ENCODE measurements at regions not wholly inside any gene's neighbourhood (a gene's known extent, or its start where the extent isn't known, plus 50 kb on each side); places are given as distances from the start of the nearest gene placed in this dataset.

- intact Hi-C loops (cut with DNase I) = no loop called here
- DNase-seq = no peak
These were observed 50.2 kb upstream of the SDK2 start for GRCh38 chr17:73694491-73694890.

DNA sequence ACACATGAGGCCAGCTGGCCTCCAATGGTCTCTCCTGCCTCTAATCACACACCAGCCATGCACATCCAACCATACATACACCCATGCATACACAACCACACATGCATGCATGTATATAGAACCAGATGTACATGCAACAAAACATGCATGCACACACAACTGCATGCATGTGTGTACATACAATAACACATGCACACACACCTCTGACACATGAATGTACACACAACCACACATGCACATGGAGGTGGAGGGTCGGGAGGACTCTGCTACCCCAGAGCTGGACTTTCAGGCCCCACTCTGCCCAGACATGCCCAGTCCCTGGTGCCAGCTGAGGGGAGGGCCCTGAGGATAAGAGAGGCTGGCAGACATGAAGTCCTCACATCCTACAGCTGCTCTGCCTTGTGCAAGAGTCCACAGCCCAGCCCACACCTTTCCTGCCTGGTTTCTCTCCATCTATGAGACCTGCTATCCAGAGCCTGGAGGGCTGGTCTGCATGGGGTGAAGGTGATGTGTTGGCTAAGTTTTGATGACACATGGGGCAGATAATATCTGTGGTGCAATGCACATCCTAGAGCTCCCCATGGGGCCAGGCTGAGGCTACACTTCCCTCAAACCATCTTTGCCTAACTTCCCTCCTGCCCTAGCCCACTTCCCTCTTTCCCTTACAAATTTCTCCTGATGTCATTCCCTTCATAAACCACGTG is 50.9 kb upstream of the SDK2 start:
- intact Hi-C loops (cut with DNase I) = no loop called here
- DNase-seq = no peak

DNA sequence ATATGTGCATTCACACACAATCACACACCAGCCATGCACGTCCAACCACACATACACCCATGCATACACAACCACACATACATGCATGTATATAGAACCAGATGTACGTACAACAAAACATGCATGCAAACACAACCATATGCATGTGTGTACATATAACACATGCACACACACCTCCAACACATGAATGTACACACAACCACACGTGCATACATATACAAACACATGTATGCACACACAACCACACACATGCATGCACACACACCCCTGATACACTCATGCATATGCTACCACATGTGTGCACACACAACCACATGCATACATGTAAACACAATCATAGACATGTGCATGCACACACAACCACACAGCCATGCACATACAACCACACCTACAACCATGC is 52.0 kb upstream of the SDK2 start:
- intact Hi-C loops (cut with DNase I) = no loop called here

DNA sequence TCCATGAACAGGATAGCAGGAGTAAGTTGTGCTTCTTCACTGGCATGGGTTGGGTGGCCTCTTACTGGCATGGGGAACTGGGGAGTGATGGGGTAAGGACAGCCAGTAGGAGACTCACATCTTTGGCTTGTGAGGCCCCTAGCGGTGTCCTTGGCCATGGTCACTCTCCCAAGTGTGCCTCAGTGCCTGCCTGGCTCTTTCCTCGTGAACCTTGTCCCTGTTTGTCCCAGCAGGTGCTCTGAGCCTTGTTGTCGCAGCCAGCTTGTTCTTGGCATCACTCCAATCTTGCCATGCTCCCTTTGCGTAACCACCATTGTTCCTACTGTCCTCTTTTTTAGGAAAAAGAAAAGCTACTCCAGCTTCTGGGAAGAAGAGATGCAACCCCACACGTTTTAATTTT is 53.6 kb upstream of the SDK2 start:
- intact Hi-C loops (cut with DNase I) = no loop called here
- peak in 3 of 42 donors; percentile 17 to 36 (median 20) for DNase-seq

More for the DNA sequence above, 52.0 kb upstream of the SDK2 start:
- no peak for DNase-seq

DNA sequence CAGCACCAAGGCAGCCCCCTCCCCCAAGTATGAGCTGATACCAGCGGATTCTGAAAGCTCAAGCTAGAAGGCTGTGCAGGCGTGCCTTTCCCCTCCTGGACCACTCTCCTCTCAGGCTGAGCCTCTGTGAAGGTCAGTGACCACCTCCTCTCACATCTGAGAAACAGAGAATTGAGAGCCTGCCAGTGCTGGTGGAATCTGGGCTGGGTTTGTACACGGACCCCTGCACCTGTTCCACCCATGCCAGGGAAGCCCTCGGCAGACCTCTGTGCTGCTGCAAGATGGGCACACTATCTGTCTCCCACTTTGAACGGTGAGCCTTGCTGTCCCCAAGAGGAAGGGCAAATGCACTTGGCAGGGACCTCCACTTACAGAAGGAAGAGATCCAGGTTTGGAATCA is 54.7 kb upstream of the SDK2 start:
- no peak for DNase-seq
- intact Hi-C loops (cut with DNase I) = no loop called here

GRCh38 chr17:73701701-73702100 is 57.5 kb upstream of the SDK2 start:
- intact Hi-C loops (cut with DNase I) = no loop called here
- DNase-seq = no peak

GRCh38 chr17:73703192-73703591 is 58.9 kb upstream of the SDK2 start:
- no peak for DNase-seq
- intact Hi-C loops (cut with DNase I) = no loop called here

- no peak for DNase-seq
- intact Hi-C loops (cut with DNase I) = no loop called here
These were observed 59.7 kb upstream of the SDK2 start for GRCh38 chr17:73703917-73704316.

GRCh38 chr17:73705594-73705993 is 61.3 kb upstream of the SDK2 start:
- peak in 22 of 42 donors; percentile 16 to 72 (median 46) for DNase-seq
- intact Hi-C loops (cut with DNase I) = loop anchor here (5.0 kb wide), 1 partner anchor 278 kb away; no protein-coding TSS in a partner anchor

DNA sequence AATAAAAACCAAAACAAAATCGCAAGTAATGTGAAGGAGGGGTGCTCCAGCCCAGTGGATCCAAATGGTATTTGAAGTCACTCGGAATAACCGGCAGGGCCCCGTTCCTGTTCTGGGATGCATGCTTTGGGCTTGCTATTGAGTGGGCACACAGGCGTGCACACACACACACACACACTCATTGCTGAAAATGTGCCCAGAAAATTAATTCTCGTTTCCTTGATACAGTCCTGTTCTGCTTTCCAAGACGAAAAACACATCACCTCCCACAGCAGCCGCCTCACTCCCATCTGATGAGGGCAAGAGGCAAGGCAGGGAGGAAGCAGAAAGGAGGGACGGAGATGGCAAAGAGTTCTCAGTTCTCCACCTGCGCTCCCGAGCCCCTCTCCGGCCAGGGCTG is 62.2 kb upstream of the SDK2 start:
- no peak for DNase-seq
- intact Hi-C loops (cut with DNase I) = loop anchor here (5.0 kb wide), 1 partner anchor 279 kb away; no protein-coding TSS in a partner anchor

DNA sequence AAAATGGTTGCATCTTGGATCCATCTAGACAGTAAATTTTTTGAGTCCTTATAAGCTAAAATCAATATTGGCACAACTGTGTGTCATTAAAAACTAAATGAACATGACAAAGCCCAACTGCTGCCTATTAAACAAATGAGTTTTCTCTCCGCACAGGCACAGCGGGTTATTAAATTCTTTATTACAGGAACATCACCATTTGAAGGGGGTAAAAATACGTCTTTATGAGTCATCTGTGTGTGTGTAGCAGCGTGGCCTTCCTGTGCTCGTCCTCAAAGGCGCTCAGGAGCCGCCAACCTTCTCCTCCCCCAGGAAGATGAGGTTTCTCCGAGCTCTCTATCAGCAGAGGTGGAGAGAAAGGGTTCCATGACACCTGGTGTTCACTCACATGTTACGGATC is 62.6 kb upstream of the SDK2 start:
- peak in 5 of 42 donors; percentile 22 to 68 (median 41) for DNase-seq
- intact Hi-C loops (cut with DNase I) = loop anchor here (5.0 kb wide), 1 partner anchor 280 kb away; no protein-coding TSS in a partner anchor

GRCh38 chr17:73707358-73707757 is 63.1 kb upstream of the SDK2 start:
- no peak for DNase-seq
- intact Hi-C loops (cut with DNase I) = loop anchor here (5.0 kb wide), 1 partner anchor 280 kb away; no protein-coding TSS in a partner anchor

GRCh38 chr17:73710095-73710592 is 65.9 kb upstream of the SDK2 start:
- intact Hi-C loops (cut with DNase I) = no loop called here
- peak in 38 of 42 donors; percentile 8 to 90 (median 68) for DNase-seq

DNA sequence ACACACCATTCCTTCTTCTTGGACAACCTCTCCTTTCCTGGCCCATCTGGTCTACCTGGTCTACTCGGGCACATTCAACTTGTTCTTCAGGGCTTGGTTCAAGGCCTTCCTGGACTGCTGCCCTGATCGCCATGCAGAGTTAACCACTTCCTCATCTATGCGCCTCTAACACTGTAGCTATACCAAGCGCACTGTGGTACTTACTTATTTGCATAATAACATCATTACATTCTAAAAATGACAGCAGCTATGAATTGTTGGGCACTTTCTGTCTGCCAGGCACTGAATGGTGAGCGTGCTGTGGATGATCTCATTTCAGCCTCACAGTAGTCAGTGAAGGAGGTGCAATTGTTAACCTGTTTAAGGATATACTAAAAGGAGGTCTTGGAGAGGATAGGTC is 66.9 kb upstream of the SDK2 start:
- intact Hi-C loops (cut with DNase I) = no loop called here
- no peak for DNase-seq

GRCh38 chr17:73711916-73712315 is 67.7 kb upstream of the SDK2 start:
- intact Hi-C loops (cut with DNase I) = no loop called here
- no peak for DNase-seq

DNA sequence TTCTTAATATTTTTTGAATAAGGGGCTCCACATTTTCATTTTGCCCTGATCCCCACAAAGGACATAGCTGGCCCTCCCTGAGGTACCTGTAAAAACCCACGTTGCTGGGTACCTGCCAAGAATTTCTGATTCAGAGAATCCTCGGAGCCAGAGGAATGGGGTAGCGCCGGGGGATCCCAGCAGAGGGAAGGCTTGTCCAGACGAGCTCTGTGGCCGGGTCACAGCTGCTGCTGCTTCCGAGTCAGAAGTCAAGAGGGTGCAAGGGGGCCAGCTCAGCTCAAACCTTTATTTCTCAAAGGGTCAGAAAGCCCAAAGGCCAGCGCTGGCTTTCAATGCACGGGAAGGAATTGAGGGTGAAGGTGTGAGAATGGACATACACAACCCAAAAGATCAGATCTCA is 68.9 kb upstream of the SDK2 start:
- intact Hi-C loops (cut with DNase I) = no loop called here
- no peak for DNase-seq

- intact Hi-C loops (cut with DNase I) = no loop called here
- DNase-seq = no peak
These were observed 71.5 kb upstream of the SDK2 start for GRCh38 chr17:73715769-73716168.

DNA sequence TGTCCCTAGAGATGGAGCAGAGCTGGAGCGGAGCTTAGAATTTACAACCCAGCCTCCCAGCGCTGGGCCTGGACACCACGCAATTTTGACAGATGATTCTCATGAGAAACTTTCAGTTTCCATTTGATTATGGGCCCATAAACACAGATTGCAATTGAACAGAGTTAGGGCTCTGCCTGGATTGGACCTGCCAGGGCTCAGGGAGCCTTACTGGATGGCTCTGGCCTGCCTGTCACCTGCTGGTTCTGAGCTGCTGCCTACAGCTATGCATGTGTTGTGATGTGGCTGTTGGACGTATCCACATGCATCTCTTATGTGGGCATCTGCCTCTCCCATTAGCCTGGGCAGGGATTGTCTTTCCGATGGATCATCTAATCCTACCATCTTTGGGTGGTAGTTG is 73.4 kb upstream of the SDK2 start:
- intact Hi-C loops (cut with DNase I) = no loop called here
- DNase-seq = no peak

DNA sequence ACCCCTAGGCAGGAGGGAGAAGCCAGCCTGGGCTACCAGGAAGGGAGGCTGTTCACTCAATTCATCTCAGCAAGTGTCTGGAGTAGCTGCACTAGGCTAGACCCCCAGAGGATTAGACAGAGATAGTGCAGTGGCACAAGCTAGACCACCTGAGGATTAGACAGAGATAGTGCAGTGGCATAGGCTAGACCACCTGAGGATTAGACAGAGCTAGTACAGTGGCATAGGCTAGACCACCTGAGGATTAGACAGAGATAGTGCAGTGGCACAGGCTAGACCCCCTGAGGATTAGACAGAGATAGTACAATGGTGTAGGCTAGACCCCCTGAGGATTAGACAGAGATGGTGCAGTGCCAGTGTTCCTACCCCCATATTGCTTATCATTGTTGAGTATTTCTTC is 74.1 kb upstream of the SDK2 start:
- no peak for DNase-seq
- intact Hi-C loops (cut with DNase I) = no loop called here

- intact Hi-C loops (cut with DNase I) = no loop called here
These were observed 74.7 kb upstream of the SDK2 start for GRCh38 chr17:73718912-73719311.

GRCh38 chr17:73719588-73720071 is 75.4 kb upstream of the SDK2 start:
- DNase-seq = peak; percentile 72 to 95 (median 87)
- intact Hi-C loops (cut with DNase I) = no loop called here

More at GRCh38 chr17:73718912-73719311, 74.7 kb upstream of the SDK2 start:
- DNase-seq = peak in 4 of 42 donors; percentile 6 to 19 (median 12)

Data from head of caudate nucleus (tissue), 42 donors.